K562 (cell line): ENCODE measurements at regions not wholly inside any gene's neighbourhood (a gene's known extent, or its start where the extent isn't known, plus 50 kb on each side); places are given as distances from the start of the nearest gene placed in this dataset.

ENCODE experiments used
- ATAC-seq: fragments of 200-7000 bp; cut with Tn5 transposase; 3 replicates; pipeline ENCODE4 v1.9.1; 2020; ENCODE audit warnings: moderate library complexity
- BruUV-seq: library from RNA; stranded (reverse); fragments of 400-500 nt; replicated peaks from 2 replicates; lab custom pipeline; 2021; lab: Mats Ljungman, UMichigan
- CTCF ChIA-PET: fragments of 300-600 bp; formaldehyde crosslinking; extraction: SDS; loops from one replicate; lab custom pipeline; 2021; ENCODE audit warnings: low intra/inter-chr PET ratio; lab: Yijun Ruan, JAX
- POLR2A ChIA-PET: fragments of 300-600, 350-650 bp; sonication (Branson Sonifier 250); formaldehyde crosslinking; extraction: SDS; loops from one replicate; lab custom pipeline; 2021; ENCODE audit warnings: antibody characterized with exemption, inconsistent platforms; lab: Yijun Ruan, JAX
- DNase-seq, 4 experiments: peaks; one replicate each; pipeline versions ENCODE4 v3.0.0 to v3.0.0-alpha.2; 2011 to 2018; ENCODE audit warnings: low spot score in 3 of 4, mixed read lengths in 3 of 4; ENCODE audit errors: extremely low read depth in 1 of 4
- FAIRE-seq: peaks from 2 replicates; lab custom pipeline; 2011; peaks lifted over from hg19 to GRCh38; lab: Jason Lieb, UNC
- H2AFZ ChIP-seq: 2 replicates; pipeline ENCODE4 v1.6.0; 2011; ENCODE audit warnings: low read depth, low read length, control low read depth, inconsistent platforms
- H3K27ac ChIP-seq: fragments of 200-600 bp; 3 replicates; pipeline ENCODE4 v1.8.0; 2011; ENCODE audit warnings: low read depth, mild to moderate bottlenecking, control low read depth, inconsistent platforms, low read length, moderate library complexity, mixed read lengths; ENCODE audit errors: extremely low read depth
- H3K27me3 ChIP-seq, 2 experiments: fragments of 300-600 bp in 1 of 2; 2 replicates in 1 of 2; 3 replicates in 1 of 2; pipeline versions ENCODE4 v1.6.0 to v1.8.0; 2011; ENCODE audit warnings: inconsistent platforms in 2 of 2, low read length in 2 of 2, mild to moderate bottlenecking in 1 of 2, mixed read lengths in 1 of 2, moderate library complexity in 1 of 2; ENCODE audit not compliant: control insufficient read depth in 2 of 2, insufficient read depth in 2 of 2
- H3K36me3 ChIP-seq: fragments of 300-600 bp; 3 replicates; pipeline ENCODE4 v1.8.0; 2011; ENCODE audit warnings: mild to moderate bottlenecking, low read length, inconsistent platforms; ENCODE audit not compliant: control insufficient read depth, insufficient read depth
- H3K4me1 ChIP-seq, 2 experiments: fragments of 200-600 bp in 1 of 2; replicated peaks in 1 of 2; 2 replicates in 1 of 2; 3 replicates in 1 of 2; pipeline versions ENCODE4 v1.5.1 to v1.8.0; 2011; ENCODE audit warnings: inconsistent platforms in 2 of 2, low read length in 2 of 2, mild to moderate bottlenecking in 1 of 2, mixed read lengths in 1 of 2, moderate library complexity in 1 of 2; ENCODE audit not compliant: control insufficient read depth in 2 of 2, insufficient read depth in 2 of 2
- H3K4me2 ChIP-seq: 2 replicates; pipeline ENCODE4 v1.6.1; 2011; ENCODE audit warnings: low read length, control low read depth, inconsistent platforms, mixed read lengths; ENCODE audit not compliant: insufficient read depth
- H3K4me3 ChIP-seq: fragments of 200-600 bp; sonication (generic), shearing (Covaris generic); 2 replicates; pipeline ENCODE4 v1.5.1; 2016; ENCODE audit warnings: control low read depth, inconsistent platforms
- H3K79me2 ChIP-seq: fragments of 200-600 bp; 3 replicates; pipeline ENCODE4 v1.8.0; 2011; ENCODE audit warnings: low read length, inconsistent platforms; ENCODE audit not compliant: control insufficient read depth, insufficient read depth
- H3K9ac ChIP-seq, 2 experiments: 2 replicates each; pipeline versions ENCODE4 v1.6.0 to v1.6.1; 2011; ENCODE audit warnings: low read depth in 2 of 2, low read length in 2 of 2, control low read depth in 1 of 2, inconsistent platforms in 1 of 2, mild to moderate bottlenecking in 1 of 2, mixed read lengths in 1 of 2; ENCODE audit not compliant: insufficient read depth in 1 of 2
- H3K9me1 ChIP-seq: one replicate; pipeline ENCODE4 v1.6.0; 2011; ENCODE audit warnings: inconsistent platforms, mild to moderate bottlenecking, low read length, moderate library complexity; ENCODE audit not compliant: control insufficient read depth, insufficient read depth
- H3K9me3 ChIP-seq: replicated peaks from 2 replicates; pipeline ENCODE4 v1.5.1; 2011; ENCODE audit warnings: low read depth, low read length, inconsistent platforms; ENCODE audit not compliant: control insufficient read depth, insufficient read depth
- H4K20me1 ChIP-seq: replicated peaks from 2 replicates; pipeline ENCODE4 v1.6.1; 2011; ENCODE audit warnings: low read length, inconsistent platforms, mixed read lengths; ENCODE audit not compliant: control insufficient read depth, insufficient read depth
- CSDE1 ChIP-seq, 2 experiments: fragments of 450-650 bp; IDR thresholded peaks; 2 replicates each; pipeline ENCODE4 v1.6.1; 2016; ENCODE audit warnings: mild to moderate bottlenecking in 1 of 2
- HNRNPUL1 ChIP-seq: fragments of 200-400 bp; formaldehyde crosslinking; IDR thresholded peaks from 2 replicates; pipeline ENCODE4 v1.6.1; 2017; ENCODE audit warnings: low read length
- NR2F6 ChIP-seq: fragments of 450-650 bp; formaldehyde crosslinking; IDR thresholded peaks from 2 replicates; pipeline ENCODE4 v1.4.0; 2020; ENCODE audit warnings: mild to moderate bottlenecking
- SRSF1 ChIP-seq: fragments of 200-400 bp; formaldehyde crosslinking; IDR thresholded peaks from 2 replicates; pipeline ENCODE4 v1.6.1; 2017; ENCODE audit warnings: mild to moderate bottlenecking, low read depth, low read length, moderate library complexity
- TEAD2 ChIP-seq: fragments of 450-650 bp; IDR thresholded peaks from 2 replicates; pipeline ENCODE4 v1.6.1; 2016; ENCODE audit warnings: missing genetic modification characterization, control low read depth, missing compliant biosample characterization
- TRIM24 ChIP-seq, 2 experiments: fragments of 450-650 bp; IDR thresholded peaks; 2 replicates each; pipeline ENCODE4 v1.6.1; 2016
- WGBS: fragments of 100-300 bp; shearing (Covaris generic); methylation state at CpG from one replicate; pipeline ENCODE4 v1.1.6; 2016; ENCODE audit warnings: low coverage, mixed read lengths; ENCODE audit not compliant: insufficient coverage; ENCODE audit errors: missing lambda C conversion rate; 5-methylcytosine and 5-hydroxymethylcytosine counted together
- in situ Hi-C: fragments of 300-500 bp; cut with MboI; formaldehyde crosslinking; loops from 4 replicates; pipeline ENCODE4 v1.15.0; 2018; ENCODE audit warnings: inconsistent platforms, mixed read lengths
- intact Hi-C: fragments of 100-400 bp; cut with micrococcal nuclease; formaldehyde crosslinking; loops from 2 replicates; pipeline ENCODE4 v1.14.2; 2022
- TF ChIP-seq, protein P1 (sequence below): fragments of 450-650 bp; formaldehyde crosslinking; IDR thresholded peaks from 2 replicates; pipeline ENCODE4 v1.4.0; 2020; ENCODE audit warnings: mild to moderate bottlenecking, moderate library complexity
- TF ChIP-seq, protein P2 (sequence below): sonication (generic); formaldehyde crosslinking; IDR thresholded peaks from 2 replicates; pipeline ENCODE4 v1.8.0; 2022; ENCODE audit warnings: missing genetic modification reagents, mild to moderate bottlenecking, moderate library complexity, borderline replicate concordance
- TF ChIP-seq, protein P3 (sequence below): fragments of 250-450 bp; sonication (Bioruptor Pico); IDR thresholded peaks from 2 replicates; pipeline ENCODE4 v1.8.0; 2022; ENCODE audit warnings: moderate library complexity, mild to moderate bottlenecking, inconsistent platforms
- TF ChIP-seq, protein P4 (sequence below): fragments of 250-450 bp; sonication (Bioruptor Pico); IDR thresholded peaks from 2 replicates; pipeline ENCODE4 v1.5.1; 2021; ENCODE audit warnings: mild to moderate bottlenecking
- TF ChIP-seq, protein P5 (sequence below): sonication (generic); formaldehyde crosslinking; IDR thresholded peaks from 2 replicates; pipeline ENCODE4 v1.8.1; 2023; ENCODE audit warnings: missing genetic modification reagents, mild to moderate bottlenecking, borderline replicate concordance

DNA sequence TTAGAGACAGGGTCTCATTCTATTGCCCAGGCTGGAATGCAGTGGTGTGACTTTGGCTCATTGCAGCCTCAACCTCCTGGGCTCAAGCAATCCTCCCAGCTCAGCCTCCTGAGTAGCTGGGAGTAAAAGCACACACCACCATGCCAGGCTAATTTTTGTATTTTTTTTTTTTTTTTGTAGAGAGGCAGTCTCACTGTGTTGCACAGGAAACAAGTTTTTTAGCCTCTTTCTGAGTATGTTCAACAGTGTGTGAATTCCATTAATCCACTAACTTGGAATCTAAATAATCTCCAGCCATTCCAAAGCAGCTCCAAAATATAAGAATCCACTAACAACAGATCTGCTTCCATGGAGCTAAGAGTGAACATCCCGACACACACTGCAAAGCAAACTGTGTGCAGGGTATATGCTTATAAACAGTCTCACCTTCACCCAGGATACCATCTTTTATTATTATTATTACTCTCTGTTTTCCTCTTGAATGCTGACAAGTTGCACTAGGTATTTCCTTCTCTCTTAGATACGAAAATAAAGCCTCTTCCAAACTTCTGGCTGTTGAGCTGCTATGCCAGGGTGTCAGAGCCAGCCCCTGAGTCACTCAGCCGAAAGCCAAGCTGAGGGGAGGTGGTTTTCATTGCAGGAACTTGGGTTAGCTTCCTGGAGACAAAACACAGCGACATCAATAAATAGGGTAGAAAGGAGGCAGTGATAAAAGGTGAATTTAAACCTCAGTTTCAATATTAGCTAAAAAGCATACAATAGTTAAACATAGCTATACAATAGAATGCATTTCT, 264.9 kb downstream of the HIVEP2 start (continued):
- TF ChIP-seq, protein P1, sequence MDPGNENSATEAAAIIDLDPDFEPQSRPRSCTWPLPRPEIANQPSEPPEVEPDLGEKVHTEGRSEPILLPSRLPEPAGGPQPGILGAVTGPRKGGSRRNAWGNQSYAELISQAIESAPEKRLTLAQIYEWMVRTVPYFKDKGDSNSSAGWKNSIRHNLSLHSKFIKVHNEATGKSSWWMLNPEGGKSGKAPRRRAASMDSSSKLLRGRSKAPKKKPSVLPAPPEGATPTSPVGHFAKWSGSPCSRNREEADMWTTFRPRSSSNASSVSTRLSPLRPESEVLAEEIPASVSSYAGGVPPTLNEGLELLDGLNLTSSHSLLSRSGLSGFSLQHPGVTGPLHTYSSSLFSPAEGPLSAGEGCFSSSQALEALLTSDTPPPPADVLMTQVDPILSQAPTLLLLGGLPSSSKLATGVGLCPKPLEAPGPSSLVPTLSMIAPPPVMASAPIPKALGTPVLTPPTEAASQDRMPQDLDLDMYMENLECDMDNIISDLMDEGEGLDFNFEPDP = no peak
- no peak for TF ChIP-seq CSDE1 (IDR thresholded peaks at IDR 0.05)
- no peak for TF ChIP-seq TRIM24 (IDR thresholded peaks at IDR 0.05)

DNA sequence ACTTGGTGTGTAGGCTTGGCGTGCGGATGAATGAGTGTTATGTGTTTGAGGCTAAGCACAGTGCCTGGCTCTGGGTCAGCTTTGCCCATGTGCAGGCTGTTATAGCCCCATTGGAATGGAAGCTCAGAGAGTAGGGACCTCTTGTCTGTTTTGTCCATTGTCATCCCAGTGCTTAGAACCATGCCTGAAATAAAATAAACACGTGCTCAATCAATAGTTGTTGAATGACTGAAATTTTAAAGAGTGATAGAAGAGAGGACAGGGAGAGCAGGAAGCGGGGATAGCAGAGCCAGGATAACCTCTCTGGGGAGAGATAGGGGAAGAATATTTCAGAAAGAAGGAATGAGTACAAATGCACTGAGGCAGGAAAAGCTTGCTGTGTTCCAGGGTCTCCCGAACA, 263.9 kb downstream of the HIVEP2 start:
- no peak overlapping the region for H3K27ac ChIP-seq
- no peaks in the 10 kb centered on the region for H3K9me1 ChIP-seq
- in situ Hi-C loops = loop anchor here (25.0 kb wide), 1 partner anchor 606 kb away; no protein-coding TSS in a partner anchor
- no peak for ATAC-seq
- H3K4me3 ChIP-seq = no peak overlapping the region
- DNase-seq = no peak
- no peaks in the 10 kb centered on the region for H3K79me2 ChIP-seq
- ChIA-PET POLR2A (no interaction called here), CTCF (no interaction called here)
- no peak overlapping the region for H3K4me2 ChIP-seq
- H3K9ac ChIP-seq = no peak overlapping the region
- FAIRE-seq = no peak
- H3K36me3 ChIP-seq = no peaks in the 10 kb centered on the region
- H4K20me1 ChIP-seq = no peaks in the 10 kb centered on the region
- no peak overlapping the region for H2AFZ ChIP-seq
- no TSS peak for BruUV-seq
- no peaks in the 10 kb centered on the region for H3K9me3 ChIP-seq
- 0% methylated on average over 5 of the region's 5 CpGs for WGBS
- no peaks in the 10 kb centered on the region for H3K4me1 ChIP-seq
- intact Hi-C loops = no loop called here
- H3K27me3 ChIP-seq = peaks cover 2 to 16% of the 10 kb centered on the region in 2 experiments; a peak in 4 of 5 replicates
- TF ChIP-seq HNRNPUL1 (no peak), NR2F6 (CRISPR knock-in tag) (no peak), TEAD2 (tag) (no peak), SRSF1 (no peak)
- TF ChIP-seq, protein P2, sequence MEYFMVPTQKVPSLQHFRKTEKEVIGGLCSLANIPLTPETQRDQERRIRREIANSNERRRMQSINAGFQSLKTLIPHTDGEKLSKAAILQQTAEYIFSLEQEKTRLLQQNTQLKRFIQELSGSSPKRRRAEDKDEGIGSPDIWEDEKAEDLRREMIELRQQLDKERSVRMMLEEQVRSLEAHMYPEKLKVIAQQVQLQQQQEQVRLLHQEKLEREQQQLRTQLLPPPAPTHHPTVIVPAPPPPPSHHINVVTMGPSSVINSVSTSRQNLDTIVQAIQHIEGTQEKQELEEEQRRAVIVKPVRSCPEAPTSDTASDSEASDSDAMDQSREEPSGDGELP (CRISPR knock-in tag) = no peak
- TF ChIP-seq, protein P3, sequence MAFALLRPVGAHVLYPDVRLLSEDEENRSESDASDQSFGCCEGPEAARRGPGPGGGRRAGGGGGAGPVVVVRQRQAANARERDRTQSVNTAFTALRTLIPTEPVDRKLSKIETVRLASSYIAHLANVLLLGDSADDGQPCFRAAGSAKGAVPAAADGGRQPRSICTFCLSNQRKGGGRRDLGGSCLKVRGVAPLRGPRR (CRISPR knock-in tag) = no peak
- TF ChIP-seq, protein P4, sequence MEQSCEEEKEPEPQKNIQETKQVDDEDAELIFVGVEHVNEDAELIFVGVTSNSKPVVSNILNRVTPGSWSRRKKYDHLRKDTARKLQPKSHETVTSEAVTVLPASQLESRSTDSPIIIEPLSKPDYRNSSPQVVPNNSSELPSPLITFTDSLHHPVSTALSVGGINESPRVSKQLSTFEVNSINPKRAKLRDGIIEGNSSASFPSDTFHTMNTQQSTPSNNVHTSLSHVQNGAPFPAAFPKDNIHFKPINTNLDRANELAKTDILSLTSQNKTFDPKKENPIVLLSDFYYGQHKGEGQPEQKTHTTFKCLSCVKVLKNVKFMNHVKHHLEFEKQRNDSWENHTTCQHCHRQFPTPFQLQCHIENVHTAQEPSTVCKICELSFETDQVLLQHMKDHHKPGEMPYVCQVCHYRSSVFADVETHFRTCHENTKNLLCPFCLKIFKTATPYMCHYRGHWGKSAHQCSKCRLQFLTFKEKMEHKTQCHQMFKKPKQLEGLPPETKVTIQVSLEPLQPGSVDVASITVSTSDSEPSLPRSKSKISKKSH (CRISPR knock-in tag) = no peak
- TF ChIP-seq, protein P5, sequence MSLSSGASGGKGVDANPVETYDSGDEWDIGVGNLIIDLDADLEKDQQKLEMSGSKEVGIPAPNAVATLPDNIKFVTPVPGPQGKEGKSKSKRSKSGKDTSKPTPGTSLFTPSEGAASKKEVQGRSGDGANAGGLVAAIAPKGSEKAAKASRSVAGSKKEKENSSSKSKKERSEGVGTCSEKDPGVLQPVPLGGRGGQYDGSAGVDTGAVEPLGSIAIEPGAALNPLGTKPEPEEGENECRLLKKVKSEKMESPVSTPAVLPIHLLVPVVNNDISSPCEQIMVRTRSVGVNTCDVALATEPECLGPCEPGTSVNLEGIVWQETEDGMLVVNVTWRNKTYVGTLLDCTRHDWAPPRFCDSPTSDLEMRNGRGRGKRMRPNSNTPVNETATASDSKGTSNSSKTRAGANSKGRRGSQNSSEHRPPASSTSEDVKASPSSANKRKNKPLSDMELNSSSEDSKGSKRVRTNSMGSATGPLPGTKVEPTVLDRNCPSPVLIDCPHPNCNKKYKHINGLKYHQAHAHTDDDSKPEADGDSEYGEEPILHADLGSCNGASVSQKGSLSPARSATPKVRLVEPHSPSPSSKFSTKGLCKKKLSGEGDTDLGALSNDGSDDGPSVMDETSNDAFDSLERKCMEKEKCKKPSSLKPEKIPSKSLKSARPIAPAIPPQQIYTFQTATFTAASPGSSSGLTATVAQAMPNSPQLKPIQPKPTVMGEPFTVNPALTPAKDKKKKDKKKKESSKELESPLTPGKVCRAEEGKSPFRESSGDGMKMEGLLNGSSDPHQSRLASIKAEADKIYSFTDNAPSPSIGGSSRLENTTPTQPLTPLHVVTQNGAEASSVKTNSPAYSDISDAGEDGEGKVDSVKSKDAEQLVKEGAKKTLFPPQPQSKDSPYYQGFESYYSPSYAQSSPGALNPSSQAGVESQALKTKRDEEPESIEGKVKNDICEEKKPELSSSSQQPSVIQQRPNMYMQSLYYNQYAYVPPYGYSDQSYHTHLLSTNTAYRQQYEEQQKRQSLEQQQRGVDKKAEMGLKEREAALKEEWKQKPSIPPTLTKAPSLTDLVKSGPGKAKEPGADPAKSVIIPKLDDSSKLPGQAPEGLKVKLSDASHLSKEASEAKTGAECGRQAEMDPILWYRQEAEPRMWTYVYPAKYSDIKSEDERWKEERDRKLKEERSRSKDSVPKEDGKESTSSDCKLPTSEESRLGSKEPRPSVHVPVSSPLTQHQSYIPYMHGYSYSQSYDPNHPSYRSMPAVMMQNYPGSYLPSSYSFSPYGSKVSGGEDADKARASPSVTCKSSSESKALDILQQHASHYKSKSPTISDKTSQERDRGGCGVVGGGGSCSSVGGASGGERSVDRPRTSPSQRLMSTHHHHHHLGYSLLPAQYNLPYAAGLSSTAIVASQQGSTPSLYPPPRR (CRISPR knock-in tag) = no peak
